CD14-positive monocyte (primary cell): ENCODE measurements at regions not wholly inside any gene's neighbourhood (a gene's known extent, or its start where the extent isn't known, plus 50 kb on each side); places are given as distances from the start of the nearest gene placed in this dataset.
A peak's percentile ranks its signal among the peaks of the same experiment; 100 is the strongest.
"Not testable (repeated sequence)": the region's sequence is repeated elsewhere in the genome, so short reads cannot be mapped to it uniquely, and the experiment has no call there.

Experiments used
- DNase-seq, 3 donors: peaks; one replicate each; pipeline ENCODE4 v3.0.0-alpha.2; 2011 to 2022
- H2AFZ ChIP-seq: 2 replicates; pipeline ENCODE4 v1.6.0; 2012; ENCODE audit warnings: mild to moderate bottlenecking, low read depth, low read length, inconsistent platforms; ENCODE audit not compliant: insufficient read depth, poor library complexity, severe bottlenecking
- H3K27ac ChIP-seq, 2 donors: 1 replicate in 1 of 2; 2 replicates in 1 of 2; pipeline ENCODE4 v1.5.1; 2012 to 2013; ENCODE audit warnings: low read length in 2 of 2, control low read depth in 1 of 2, inconsistent platforms in 1 of 2, low read depth in 1 of 2, mild to moderate bottlenecking in 1 of 2
- H3K27me3 ChIP-seq, 2 donors: one replicate each; pipeline versions ENCODE4 v1.6.0 to v1.6.1; 2011 to 2013; ENCODE audit warnings: low read length in 2 of 2; ENCODE audit not compliant: control insufficient read depth in 2 of 2, insufficient read depth in 2 of 2
- H3K36me3 ChIP-seq, 2 donors: replicated peaks in 1 of 2; 1 replicate in 1 of 2; 2 replicates in 1 of 2; pipeline versions ENCODE4 v1.5.1 to v1.6.1; 2012 to 2013; ENCODE audit warnings: low read length in 2 of 2, control low read depth in 1 of 2, inconsistent platforms in 1 of 2, mild to moderate bottlenecking in 1 of 2; ENCODE audit not compliant: insufficient read depth in 2 of 2, control insufficient read depth in 1 of 2
- H3K4me1 ChIP-seq, 2 donors: 1 replicate in 1 of 2; 2 replicates in 1 of 2; pipeline versions ENCODE4 v1.5.1 to v1.6.1; 2012 to 2013; ENCODE audit warnings: low read length in 2 of 2, control low read depth in 1 of 2, inconsistent platforms in 1 of 2, mild to moderate bottlenecking in 1 of 2, moderate library complexity in 1 of 2; ENCODE audit not compliant: insufficient read depth in 2 of 2, control insufficient read depth in 1 of 2
- H3K4me2 ChIP-seq: replicated peaks from 2 replicates; pipeline ENCODE3; 2012; ENCODE audit warnings: low read length, moderate library complexity, mild to moderate bottlenecking; ENCODE audit not compliant: poor library complexity, severe bottlenecking; ENCODE audit errors: extremely low read depth
- H3K4me3 ChIP-seq, 3 experiments: fragments of 200-600 bp in 1 of 3; sonication (generic) in 1 of 3; replicated peaks in 1 of 3; 1 replicate in 2 of 3; 2 replicates in 1 of 3; pipeline ENCODE4 v1.5.1; 2011 to 2013; ENCODE audit warnings: low read length in 3 of 3, mild to moderate bottlenecking in 3 of 3, control low read depth in 2 of 3, low read depth in 2 of 3, inconsistent platforms in 1 of 3, moderate library complexity in 1 of 3
- H3K79me2 ChIP-seq: 2 replicates; pipeline ENCODE4 v1.6.0; 2012; ENCODE audit warnings: mild to moderate bottlenecking, control low read depth, inconsistent platforms, low read length, moderate library complexity; ENCODE audit not compliant: insufficient read depth
- H3K9ac ChIP-seq: 2 replicates; pipeline ENCODE4 v1.6.0; 2017; ENCODE audit warnings: low read length, mild to moderate bottlenecking; ENCODE audit not compliant: insufficient read depth, poor library complexity, severe bottlenecking
- H3K9me3 ChIP-seq, 2 donors: replicated peaks in 1 of 2; 1 replicate in 1 of 2; 2 replicates in 1 of 2; pipeline versions ENCODE4 v1.5.1 to v1.6.1; 2012 to 2013; ENCODE audit warnings: low read length in 2 of 2, control low read depth in 1 of 2; ENCODE audit not compliant: control insufficient read depth in 1 of 2, insufficient read depth in 1 of 2
- H4K20me1 ChIP-seq: 2 replicates; pipeline ENCODE4 v1.6.0; 2012; ENCODE audit warnings: mild to moderate bottlenecking, low read length, control low read depth, moderate library complexity; ENCODE audit not compliant: insufficient read depth
- H3K27ac Mint-ChIP-seq, 7 donors: one replicate each; pipeline ENCODE4 v1.8.0; 2020; ENCODE audit warnings: mild to moderate bottlenecking in 7 of 7, mixed read lengths in 7 of 7, moderate library complexity in 6 of 7, inconsistent platforms in 2 of 7
- H3K27me3 Mint-ChIP-seq, 3 donors: one replicate each; pipeline ENCODE4 v1.8.0; 2021 to 2022; ENCODE audit warnings: low read depth in 3 of 3, mild to moderate bottlenecking in 3 of 3, mixed read lengths in 3 of 3, moderate library complexity in 3 of 3, inconsistent platforms in 1 of 3
- H3K36me3 Mint-ChIP-seq, 2 donors: one replicate each; pipeline ENCODE4 v1.8.0; 2020; ENCODE audit warnings: mixed read lengths in 2 of 2, inconsistent platforms in 1 of 2, mild to moderate bottlenecking in 1 of 2
- H3K4me1 Mint-ChIP-seq: one replicate; pipeline ENCODE4 v1.8.0; 2020; ENCODE audit warnings: mild to moderate bottlenecking, mixed read lengths
- H3K4me3 Mint-ChIP-seq, 2 donors: one replicate each; pipeline ENCODE4 v1.8.0; 2020; ENCODE audit warnings: mild to moderate bottlenecking in 2 of 2, mixed read lengths in 2 of 2, moderate library complexity in 1 of 2
- H3K9me3 Mint-ChIP-seq, 7 donors: one replicate each; pipeline ENCODE4 v1.8.0; 2020 to 2022; ENCODE audit warnings: mixed read lengths in 7 of 7, mild to moderate bottlenecking in 6 of 7, moderate library complexity in 6 of 7, inconsistent platforms in 2 of 7
- CTCF ChIP-seq: fragments of 200-600 bp; IDR thresholded peaks from one replicate; pipeline ENCODE4 v1.8.0; 2022; ENCODE audit warnings: antibody characterized with exemption, mild to moderate bottlenecking
- WGBS: methylation state at CpG from one replicate; pipeline ENCODE4 v1.1.5; 2013; ENCODE audit warnings: missing lambda C conversion rate; ENCODE audit not compliant: insufficient coverage; 5-methylcytosine and 5-hydroxymethylcytosine counted together
- intact Hi-C, 2 donors: fragments of 100-400 bp; cut with micrococcal nuclease; formaldehyde crosslinking; loops; one replicate each; pipeline versions ENCODE4 v1.15.0 to v1.15.1; 2023

DNA sequence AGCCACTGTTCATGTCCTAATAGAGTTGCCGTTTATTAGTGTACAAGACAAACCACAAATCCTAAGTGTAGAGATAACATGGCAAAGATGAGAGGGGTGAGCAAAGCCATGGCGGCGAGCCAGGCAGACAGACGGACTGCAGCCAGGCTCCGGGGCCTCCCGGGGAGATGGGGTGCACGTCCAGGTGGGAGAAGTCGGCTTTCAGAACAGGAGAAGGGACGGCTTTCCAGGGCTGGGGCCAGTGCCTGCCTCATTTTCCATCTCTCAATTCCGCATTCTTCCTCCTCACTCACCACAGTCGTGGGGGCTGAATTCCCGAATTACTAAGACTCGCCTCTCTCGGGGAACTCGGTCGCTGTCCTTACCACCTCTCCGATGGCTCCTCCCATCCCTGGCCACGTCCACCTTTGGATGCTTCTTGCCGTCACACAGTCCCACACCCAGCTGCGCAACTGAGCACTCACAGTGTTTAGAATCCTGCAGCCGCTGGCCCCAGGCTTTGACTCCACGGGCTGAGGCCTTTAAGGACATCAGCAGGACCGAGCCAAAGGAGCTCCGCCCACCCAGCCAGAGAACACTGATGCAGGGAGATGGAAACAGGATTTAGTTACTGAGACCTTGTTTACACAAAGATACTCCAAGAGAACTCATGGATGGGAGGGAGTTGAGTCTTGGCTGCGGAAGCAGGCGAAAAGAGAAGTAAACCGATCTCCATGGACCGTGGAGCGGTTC, 59.7 kb downstream of the RNF112 start:
- no peak overlapping the region for H3K4me3 ChIP-seq
- no peak overlapping the region for H2AFZ ChIP-seq
- Mint-ChIP-seq H3K27me3 (peaks cover 3 to 15% (median 9%) of the 10 kb centered on the region in 3 donors), H3K9me3 (peaks cover 0 to 7% (median 2%) of the 10 kb centered on the region in 7 donors), H3K4me1 (peaks cover 5% of the 10 kb centered on the region), H3K4me3 (peak overlapping the region in 1 of 2 donors; percentile 4), H3K27ac (no peak overlapping the region), H3K36me3 (no peaks in the 10 kb centered on the region)
- no peak overlapping the region for H3K4me2 ChIP-seq
- no peak overlapping the region for H3K9ac ChIP-seq
- no peaks in the 10 kb centered on the region for H3K79me2 ChIP-seq
- intact Hi-C loops, result no loop called here
- H4K20me1 ChIP-seq, result no peaks in the 10 kb centered on the region
- peaks cover 2 to 4% of the 10 kb centered on the region in 2 donors for H3K4me1 ChIP-seq
- TF ChIP-seq CTCF, result no peak
- no peak for DNase-seq
- H3K27me3 ChIP-seq, result no peaks in the 10 kb centered on the region
- no peaks in the 10 kb centered on the region for H3K9me3 ChIP-seq
- no peaks in the 10 kb centered on the region for H3K36me3 ChIP-seq
- H3K27ac ChIP-seq, result no peak overlapping the region
- WGBS, result 92% methylated on average over 21 of the region's 29 CpGs

- H3K27me3 Mint-ChIP-seq, result peaks cover 7 to 15% (median 13%) of the 10 kb centered on the region in 3 donors
- H2AFZ ChIP-seq, H3K4me1 ChIP-seq, H3K4me3 Mint-ChIP-seq, H3K27ac Mint-ChIP-seq, intact Hi-C loops, DNase-seq, H3K27me3 ChIP-seq, H3K36me3 ChIP-seq, H3K4me3 ChIP-seq, H3K36me3 Mint-ChIP-seq, H3K9me3 ChIP-seq, H3K9me3 Mint-ChIP-seq, H3K9ac ChIP-seq, H3K4me1 Mint-ChIP-seq, H4K20me1 ChIP-seq, H3K79me2 ChIP-seq, H3K4me2 ChIP-seq, H3K27ac ChIP-seq: not testable (repeated sequence)
- WGBS, result no CpG with 5 or more reads among the region's 3 CpGs
Observed at GRCh38 chr17:19474405-19474804, 59.2 kb upstream of the SLC47A1 start.

GRCh38 chr17:19475800-19476199, 57.9 kb upstream of the SLC47A1 start:
- H3K4me2 ChIP-seq, H3K27me3 ChIP-seq, H2AFZ ChIP-seq, intact Hi-C loops, H3K27ac Mint-ChIP-seq, H4K20me1 ChIP-seq, H3K79me2 ChIP-seq, H3K9me3 ChIP-seq, H3K9ac ChIP-seq, DNase-seq, H3K4me1 Mint-ChIP-seq, H3K4me3 Mint-ChIP-seq, H3K36me3 ChIP-seq, H3K4me1 ChIP-seq, H3K27ac ChIP-seq, H3K4me3 ChIP-seq, H3K36me3 Mint-ChIP-seq: not testable (repeated sequence)
- WGBS, result no CpG with 5 or more reads among the region's 31 CpGs
- Mint-ChIP-seq H3K27me3 (peaks cover 7 to 18% (median 9%) of the 10 kb centered on the region in 3 donors), H3K9me3 (peaks cover 0 to 12% (median 2%) of the 10 kb centered on the region in 7 donors)
